GM08714 (cell line): ENCODE measurements at regions not wholly inside any gene's neighbourhood (a gene's known extent, or its start where the extent isn't known, plus 50 kb on each side); places are given as distances from the start of the nearest gene placed in this dataset.
"Not testable (repeated sequence)": the region's sequence is repeated elsewhere in the genome, so short reads cannot be mapped to it uniquely, and the experiment has no call there.

Experiments used
- H3K4me3 ChIP-seq: fragments of 200-500 bp; sonication (Bioruptor generic); 2 replicates; pipeline ENCODE4 v1.5.1; 2014; ENCODE audit warnings: mild to moderate bottlenecking, low read length, inconsistent platforms
- ZNF274 ChIP-seq: IDR thresholded peaks from 2 replicates; pipeline ENCODE4 v1.6.1; 2012; ENCODE audit warnings: mild to moderate bottlenecking, low read depth, low read length

GRCh38 chr12:74170645-74171477 is 366.8 kb upstream of the ATXN7L3B start:
- TF ChIP-seq ZNF274: no peak
- H3K4me3 ChIP-seq: no peak overlapping the region

- TF ChIP-seq ZNF274: no peak
- H3K4me3 ChIP-seq: no peak overlapping the region
These were observed 366.1 kb upstream of the ATXN7L3B start for GRCh38 chr12:74171478-74171909.

GRCh38 chr12:74174961-74175360 is 362.7 kb upstream of the ATXN7L3B start:
- not testable (repeated sequence) for H3K4me3 ChIP-seq

GRCh38 chr12:74185360-74185759 is 352.3 kb upstream of the ATXN7L3B start:
- no peak overlapping the region for H3K4me3 ChIP-seq
- no peak for TF ChIP-seq ZNF274

GRCh38 chr12:74193191-74193590 is 344.4 kb upstream of the ATXN7L3B start:
- TF ChIP-seq ZNF274: no peak
- H3K4me3 ChIP-seq: no peak overlapping the region

- no peak for TF ChIP-seq ZNF274
- no peak overlapping the region for H3K4me3 ChIP-seq
These were observed 333.4 kb upstream of the ATXN7L3B start for GRCh38 chr12:74204236-74204635.

GRCh38 chr12:74227846-74228545 is 309.6 kb upstream of the ATXN7L3B start:
- TF ChIP-seq ZNF274: no peak
- H3K4me3 ChIP-seq: no peak overlapping the region

- no peak for TF ChIP-seq ZNF274
These were observed 308.0 kb upstream of the ATXN7L3B start for GRCh38 chr12:74229671-74230070.

GRCh38 chr12:74235342-74235741 is 302.3 kb upstream of the ATXN7L3B start:
- no peak overlapping the region for H3K4me3 ChIP-seq
- no peak for TF ChIP-seq ZNF274

More at GRCh38 chr12:74229671-74230070, 308.0 kb upstream of the ATXN7L3B start:
- H3K4me3 ChIP-seq: no peak overlapping the region

- H3K4me3 ChIP-seq: no peak overlapping the region
- no peak for TF ChIP-seq ZNF274
These were observed 296.3 kb upstream of the ATXN7L3B start for GRCh38 chr12:74241341-74241740.

GRCh38 chr12:74242088-74242487 is 295.5 kb upstream of the ATXN7L3B start:
- no peak for TF ChIP-seq ZNF274
- no peak overlapping the region for H3K4me3 ChIP-seq

GRCh38 chr12:74245458-74245857 is 292.2 kb upstream of the ATXN7L3B start:
- H3K4me3 ChIP-seq: no peak overlapping the region
- TF ChIP-seq ZNF274: no peak

- no peak overlapping the region for H3K4me3 ChIP-seq
- TF ChIP-seq ZNF274: no peak
These were observed 286.7 kb upstream of the ATXN7L3B start for GRCh38 chr12:74250891-74251290.

GRCh38 chr12:74253826-74254225 is 283.8 kb upstream of the ATXN7L3B start:
- H3K4me3 ChIP-seq: not testable (repeated sequence)

GRCh38 chr12:74254784-74255183 is 282.9 kb upstream of the ATXN7L3B start:
- no peak for TF ChIP-seq ZNF274

More at GRCh38 chr12:74254784-74255183, 282.9 kb upstream of the ATXN7L3B start:
- no peak overlapping the region for H3K4me3 ChIP-seq
